ENCODE measurements at regions not wholly inside any gene's neighbourhood (a gene's known extent, or its start where the extent isn't known, plus 50 kb on each side); places are given as distances from the start of the nearest gene placed in this dataset.

DNA sequence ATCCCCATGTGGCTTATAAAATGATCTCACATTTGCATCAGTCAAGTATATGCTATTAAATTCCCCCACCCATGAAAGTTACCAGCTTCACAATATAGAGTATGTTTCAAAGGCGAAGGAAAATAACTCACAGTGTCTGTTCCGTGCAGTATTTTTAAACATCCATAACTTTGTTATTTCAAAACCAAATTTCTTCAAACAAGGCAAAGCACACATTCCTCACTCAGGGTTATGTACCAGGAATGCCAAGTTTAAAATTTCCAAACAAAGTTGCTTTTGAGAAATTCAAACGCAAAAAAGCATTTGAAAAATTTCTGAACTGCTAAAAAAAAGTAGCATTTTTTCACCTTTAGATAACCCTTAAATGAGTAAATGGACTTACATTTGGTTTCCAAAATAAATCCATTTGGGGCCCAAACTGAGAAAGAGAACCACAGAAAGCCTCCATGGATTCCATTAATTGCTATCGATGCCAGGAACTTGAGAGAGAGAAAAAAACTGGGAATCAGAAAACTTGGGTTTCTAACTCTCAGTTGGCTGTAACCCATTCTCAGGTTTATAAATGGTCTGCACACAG, 149.5 kb downstream of the SLC30A10 start:
- TF ChIP-seq, protein P1, sequence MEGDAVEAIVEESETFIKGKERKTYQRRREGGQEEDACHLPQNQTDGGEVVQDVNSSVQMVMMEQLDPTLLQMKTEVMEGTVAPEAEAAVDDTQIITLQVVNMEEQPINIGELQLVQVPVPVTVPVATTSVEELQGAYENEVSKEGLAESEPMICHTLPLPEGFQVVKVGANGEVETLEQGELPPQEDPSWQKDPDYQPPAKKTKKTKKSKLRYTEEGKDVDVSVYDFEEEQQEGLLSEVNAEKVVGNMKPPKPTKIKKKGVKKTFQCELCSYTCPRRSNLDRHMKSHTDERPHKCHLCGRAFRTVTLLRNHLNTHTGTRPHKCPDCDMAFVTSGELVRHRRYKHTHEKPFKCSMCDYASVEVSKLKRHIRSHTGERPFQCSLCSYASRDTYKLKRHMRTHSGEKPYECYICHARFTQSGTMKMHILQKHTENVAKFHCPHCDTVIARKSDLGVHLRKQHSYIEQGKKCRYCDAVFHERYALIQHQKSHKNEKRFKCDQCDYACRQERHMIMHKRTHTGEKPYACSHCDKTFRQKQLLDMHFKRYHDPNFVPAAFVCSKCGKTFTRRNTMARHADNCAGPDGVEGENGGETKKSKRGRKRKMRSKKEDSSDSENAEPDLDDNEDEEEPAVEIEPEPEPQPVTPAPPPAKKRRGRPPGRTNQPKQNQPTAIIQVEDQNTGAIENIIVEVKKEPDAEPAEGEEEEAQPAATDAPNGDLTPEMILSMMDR (optimal IDR thresholded peaks at IDR 0.05 in 1 of 3, IDR thresholded peaks at IDR 0.05 in 1 of 3, conservative IDR thresholded peaks at IDR 0.05 in 1 of 3; ENCODE audit: extremely low read depth in 1 of 3, insufficient read depth in 2 of 3, low read length in 3 of 3): no peak
- TF ChIP-seq EZH2 (IDR thresholded peaks at IDR 0.05; ENCODE audit: low read length): no peak
